ENCODE measurements at regions not wholly inside any gene's neighbourhood (a gene's known extent, or its start where the extent isn't known, plus 50 kb on each side); places are given as distances from the start of the nearest gene placed in this dataset.

GRCh38 chr12:42910656-42911055 lies 321.1 kb upstream of the PRICKLE1 start:
- TF ChIP-seq CTCF (IDR thresholded peaks at IDR 0.05) (no peak), FOXK1 (CRISPR knock-in tag; IDR thresholded peaks at IDR 0.05) (no peak), FOXJ3 (CRISPR knock-in tag; IDR thresholded peaks at IDR 0.05; ENCODE audit: borderline replicate concordance) (no peak), IRF2 (CRISPR knock-in tag; IDR thresholded peaks at IDR 0.05; ENCODE audit: borderline replicate concordance, low read depth) (no peak), CREM (CRISPR knock-in tag; IDR thresholded peaks at IDR 0.05) (no peak), CREB1 (CRISPR knock-in tag; IDR thresholded peaks at IDR 0.05) (no peak), PREB (CRISPR knock-in tag; IDR thresholded peaks at IDR 0.05; ENCODE audit: borderline replicate concordance) (no peak), E2F4 (CRISPR knock-in tag; IDR thresholded peaks at IDR 0.05; ENCODE audit: borderline replicate concordance, low read depth) (no peak), GABPB1 (CRISPR knock-in tag; IDR thresholded peaks at IDR 0.05) (no peak), USF1 (CRISPR knock-in tag; IDR thresholded peaks at IDR 0.05) (no peak)

Data from WTC11 (cell line).